Neuron (in vitro differentiated cells): ENCODE measurements at regions not wholly inside any gene's neighbourhood (a gene's known extent, or its start where the extent isn't known, plus 50 kb on each side); places are given as distances from the start of the nearest gene placed in this dataset.
A peak's percentile ranks its signal among the peaks of the same experiment; 100 is the strongest.

Experiments
- H2AFZ ChIP-seq: one replicate; pipeline ENCODE4 v1.6.1; 2013; ENCODE audit warnings: low read depth, mild to moderate bottlenecking, inconsistent platforms, low read length, moderate library complexity
- H3K27me3 ChIP-seq: one replicate; pipeline ENCODE4 v1.6.1; 2013; ENCODE audit warnings: low read length; ENCODE audit not compliant: insufficient read depth
- H3K36me3 ChIP-seq: one replicate; pipeline ENCODE4 v1.6.1; 2013; ENCODE audit warnings: low read length; ENCODE audit not compliant: insufficient read depth
- H3K4me1 ChIP-seq: one replicate; pipeline ENCODE4 v1.6.1; 2013; ENCODE audit warnings: low read length; ENCODE audit not compliant: insufficient read depth
- H3K4me3 ChIP-seq: 2 replicates; pipeline ENCODE4 v1.5.1; 2013; ENCODE audit warnings: mild to moderate bottlenecking, low read length, moderate library complexity
- H3K9me3 ChIP-seq: one replicate; pipeline ENCODE4 v1.6.1; 2013; ENCODE audit warnings: low read length

- H3K4me3 ChIP-seq: no peak overlapping the region
- H3K4me1 ChIP-seq: no peaks in the 10 kb centered on the region
- H3K27me3 ChIP-seq: no peaks in the 10 kb centered on the region
- no peaks in the 10 kb centered on the region for H3K9me3 ChIP-seq
- H3K36me3 ChIP-seq: no peaks in the 10 kb centered on the region
- H2AFZ ChIP-seq: no peak overlapping the region
Measured at GRCh38 chr2:12817870-12818269, 101.1 kb downstream of the TRIB2 start.

- H3K36me3 ChIP-seq: no peaks in the 10 kb centered on the region
- no peaks in the 10 kb centered on the region for H3K9me3 ChIP-seq
- no peak overlapping the region for H3K4me3 ChIP-seq
- no peak overlapping the region for H2AFZ ChIP-seq
- peaks cover under 1% of the 10 kb centered on the region for H3K4me1 ChIP-seq
- no peaks in the 10 kb centered on the region for H3K27me3 ChIP-seq
Measured at GRCh38 chr2:12818416-12819102, 101.8 kb downstream of the TRIB2 start.

- no peak overlapping the region for H3K4me3 ChIP-seq
- H3K27me3 ChIP-seq: no peaks in the 10 kb centered on the region
- no peak overlapping the region for H2AFZ ChIP-seq
- peaks cover 5% of the 10 kb centered on the region for H3K4me1 ChIP-seq
- H3K9me3 ChIP-seq: no peaks in the 10 kb centered on the region
- H3K36me3 ChIP-seq: no peaks in the 10 kb centered on the region
Measured at GRCh38 chr2:12819103-12819475, 102.4 kb downstream of the TRIB2 start.

- no peaks in the 10 kb centered on the region for H3K27me3 ChIP-seq
- H3K4me1 ChIP-seq: peaks cover 11% of the 10 kb centered on the region
- H3K36me3 ChIP-seq: no peaks in the 10 kb centered on the region
Measured at GRCh38 chr2:12819721-12820120, 103.0 kb downstream of the TRIB2 start.

GRCh38 chr2:12821656-12822055 lies 104.9 kb downstream of the TRIB2 start:
- no peaks in the 10 kb centered on the region for H3K9me3 ChIP-seq
- no peak overlapping the region for H3K4me3 ChIP-seq
- H3K36me3 ChIP-seq: no peaks in the 10 kb centered on the region
- H2AFZ ChIP-seq: no peak overlapping the region
- peaks cover 18% of the 10 kb centered on the region for H3K4me1 ChIP-seq
- H3K27me3 ChIP-seq: no peaks in the 10 kb centered on the region

More at GRCh38 chr2:12819721-12820120, 103.0 kb downstream of the TRIB2 start:
- H3K4me3 ChIP-seq: no peak overlapping the region
- no peak overlapping the region for H2AFZ ChIP-seq
- no peaks in the 10 kb centered on the region for H3K9me3 ChIP-seq

- H3K4me3 ChIP-seq: no peak overlapping the region
- no peaks in the 10 kb centered on the region for H3K27me3 ChIP-seq
- peaks cover 28% of the 10 kb centered on the region for H3K4me1 ChIP-seq
- H3K36me3 ChIP-seq: no peaks in the 10 kb centered on the region
- no peak overlapping the region for H2AFZ ChIP-seq
- H3K9me3 ChIP-seq: no peaks in the 10 kb centered on the region
Measured at GRCh38 chr2:12824351-12824777, 107.6 kb downstream of the TRIB2 start.

- H3K4me1 ChIP-seq: peaks cover 33% of the 10 kb centered on the region
- H3K4me3 ChIP-seq: no peak overlapping the region
- H2AFZ ChIP-seq: no peak overlapping the region
- H3K9me3 ChIP-seq: no peaks in the 10 kb centered on the region
- no peaks in the 10 kb centered on the region for H3K27me3 ChIP-seq
- H3K36me3 ChIP-seq: no peaks in the 10 kb centered on the region
Measured at GRCh38 chr2:12824778-12825379, 108.1 kb downstream of the TRIB2 start.

- Histone ChIP-seq H2AFZ (no peak overlapping the region), H3K9me3 (no peaks in the 10 kb centered on the region), H3K4me1 (peaks cover 35% of the 10 kb centered on the region), H3K4me3 (no peak overlapping the region), H3K27me3 (no peaks in the 10 kb centered on the region), H3K36me3 (no peaks in the 10 kb centered on the region)
Measured at GRCh38 chr2:12826781-12827180, 110.0 kb downstream of the TRIB2 start.

GRCh38 chr2:12827721-12828120 lies 111.0 kb downstream of the TRIB2 start:
- Histone ChIP-seq H2AFZ (no peak overlapping the region), H3K4me1 (peaks cover 42% of the 10 kb centered on the region), H3K9me3 (no peaks in the 10 kb centered on the region), H3K27me3 (no peaks in the 10 kb centered on the region), H3K4me3 (no peak overlapping the region), H3K36me3 (no peaks in the 10 kb centered on the region)

GRCh38 chr2:12828980-12829379 lies 112.2 kb downstream of the TRIB2 start:
- Histone ChIP-seq H3K27me3 (no peaks in the 10 kb centered on the region), H3K9me3 (no peaks in the 10 kb centered on the region), H3K4me3 (peak overlapping the region; percentile 8), H3K4me1 (peaks cover 43% of the 10 kb centered on the region), H2AFZ (peak overlapping the region; percentile 27), H3K36me3 (no peaks in the 10 kb centered on the region)

- Histone ChIP-seq H3K4me3 (no peak overlapping the region), H3K36me3 (no peaks in the 10 kb centered on the region), H3K9me3 (no peaks in the 10 kb centered on the region), H3K4me1 (peaks cover 29% of the 10 kb centered on the region), H3K27me3 (no peaks in the 10 kb centered on the region), H2AFZ (no peak overlapping the region)
Measured at GRCh38 chr2:12831016-12831415, 114.3 kb downstream of the TRIB2 start.

GRCh38 chr2:12834239-12834638 lies 117.5 kb downstream of the TRIB2 start:
- no peak overlapping the region for H2AFZ ChIP-seq
- H3K4me3 ChIP-seq: no peak overlapping the region
- H3K27me3 ChIP-seq: no peaks in the 10 kb centered on the region
- H3K9me3 ChIP-seq: no peaks in the 10 kb centered on the region
- H3K4me1 ChIP-seq: peaks cover 20% of the 10 kb centered on the region
- no peaks in the 10 kb centered on the region for H3K36me3 ChIP-seq

- H3K4me1 ChIP-seq: peaks cover 12% of the 10 kb centered on the region
- no peaks in the 10 kb centered on the region for H3K9me3 ChIP-seq
- no peaks in the 10 kb centered on the region for H3K36me3 ChIP-seq
- H3K4me3 ChIP-seq: no peak overlapping the region
- H2AFZ ChIP-seq: no peak overlapping the region
- H3K27me3 ChIP-seq: no peaks in the 10 kb centered on the region
Measured at GRCh38 chr2:12835733-12836132, 119.0 kb downstream of the TRIB2 start.

- Histone ChIP-seq H3K27me3 (no peaks in the 10 kb centered on the region), H3K36me3 (no peaks in the 10 kb centered on the region), H2AFZ (no peak overlapping the region), H3K4me3 (no peak overlapping the region), H3K9me3 (no peaks in the 10 kb centered on the region), H3K4me1 (peaks cover under 1% of the 10 kb centered on the region)
Measured at GRCh38 chr2:12839339-12839738, 122.6 kb downstream of the TRIB2 start.
